H9 (cell line): ENCODE measurements at regions not wholly inside any gene's neighbourhood (a gene's known extent, or its start where the extent isn't known, plus 50 kb on each side); places are given as distances from the start of the nearest gene placed in this dataset.
A peak's percentile ranks its signal among the peaks of the same experiment; 100 is the strongest.

ENCODE experiments used
- DNase-seq: peaks from one replicate; pipeline ENCODE4 v3.0.0-alpha.2; 2017
- H2AFZ ChIP-seq: one replicate; pipeline ENCODE4 v1.6.1; 2013; ENCODE audit warnings: mild to moderate bottlenecking, low read length, control low read depth, moderate library complexity
- H2AK5ac ChIP-seq: 2 replicates; pipeline ENCODE4 v1.6.1; 2013; ENCODE audit warnings: low read length, control low read depth, mixed read lengths; ENCODE audit not compliant: insufficient read length
- H2BK120ac ChIP-seq: one replicate; pipeline ENCODE4 v1.6.1; 2013; ENCODE audit warnings: low read depth, mild to moderate bottlenecking, low read length, control low read depth, inconsistent platforms; ENCODE audit not compliant: poor library complexity, severe bottlenecking
- H2BK12ac ChIP-seq: 2 replicates; pipeline ENCODE4 v1.6.1; 2013; ENCODE audit warnings: low read length, control low read depth, mixed read lengths, low read depth; ENCODE audit not compliant: insufficient read length
- H2BK15ac ChIP-seq: 2 replicates; pipeline ENCODE4 v1.6.1; 2013; ENCODE audit warnings: low read depth, low read length, control low read depth
- H2BK20ac ChIP-seq: one replicate; pipeline ENCODE4 v1.6.1; 2013; ENCODE audit warnings: low read depth, mild to moderate bottlenecking, low read length, control low read depth, inconsistent platforms; ENCODE audit not compliant: poor library complexity, severe bottlenecking
- H2BK5ac ChIP-seq: 2 replicates; pipeline ENCODE4 v1.6.1; 2013; ENCODE audit warnings: low read length, control low read depth, mixed read lengths; ENCODE audit not compliant: insufficient read length
- H3K14ac ChIP-seq: 2 replicates; pipeline ENCODE4 v1.6.1; 2013; ENCODE audit warnings: low read length, control low read depth; ENCODE audit not compliant: insufficient read depth
- H3K18ac ChIP-seq: 2 replicates; pipeline ENCODE4 v1.6.1; 2013; ENCODE audit warnings: low read depth, mild to moderate bottlenecking, mixed read lengths, low read length, control low read depth; ENCODE audit not compliant: insufficient read length
- H3K23ac ChIP-seq: 2 replicates; pipeline ENCODE4 v1.6.1; 2013; ENCODE audit warnings: low read length, control low read depth, mixed read lengths, low read depth; ENCODE audit not compliant: insufficient read length
- H3K23me2 ChIP-seq: 2 replicates; pipeline ENCODE4 v1.6.1; 2013; ENCODE audit warnings: low read depth, mild to moderate bottlenecking, mixed read lengths, low read length, control low read depth; ENCODE audit not compliant: insufficient read length, poor library complexity, severe bottlenecking
- H3K27ac ChIP-seq: 2 replicates; pipeline ENCODE4 v1.5.1; 2013; ENCODE audit warnings: low read length, control low read depth, mixed read lengths, low read depth; ENCODE audit not compliant: insufficient read length
- H3K27me3 ChIP-seq: 2 replicates; pipeline ENCODE4 v1.6.1; 2013; ENCODE audit warnings: low read length, control low read depth, inconsistent platforms; ENCODE audit not compliant: insufficient read depth
- H3K4ac ChIP-seq: 2 replicates; pipeline ENCODE4 v1.6.1; 2013; ENCODE audit warnings: low read depth, mild to moderate bottlenecking, control low read depth, inconsistent platforms, low read length, moderate library complexity
- H3K4me1 ChIP-seq: 2 replicates; pipeline ENCODE4 v1.6.1; 2013; ENCODE audit warnings: low read length, control low read depth, inconsistent platforms; ENCODE audit not compliant: insufficient read depth
- H3K4me2 ChIP-seq: 2 replicates; pipeline ENCODE4 v1.6.1; 2013; ENCODE audit warnings: low read length, control low read depth, mixed read lengths; ENCODE audit not compliant: insufficient read length, insufficient read depth
- H3K56ac ChIP-seq: 2 replicates; pipeline ENCODE4 v1.6.1; 2013; ENCODE audit warnings: low read depth, mild to moderate bottlenecking, mixed read lengths, low read length, control low read depth; ENCODE audit not compliant: insufficient read length
- H3K79me1 ChIP-seq: 2 replicates; pipeline ENCODE4 v1.6.1; 2013; ENCODE audit warnings: low read depth, mild to moderate bottlenecking, moderate library complexity, low read length, control low read depth, inconsistent platforms; ENCODE audit not compliant: insufficient read depth, poor library complexity, severe bottlenecking
- H3K79me2 ChIP-seq: 2 replicates; pipeline ENCODE4 v1.6.1; 2013; ENCODE audit warnings: low read length, control low read depth, inconsistent platforms; ENCODE audit not compliant: insufficient read depth
- H3K9ac ChIP-seq: 2 replicates; pipeline ENCODE4 v1.6.1; 2013; ENCODE audit warnings: low read length, control low read depth, mixed read lengths; ENCODE audit not compliant: insufficient read length; ENCODE audit errors: extremely low read depth
- H3K9me3 ChIP-seq: one replicate; pipeline ENCODE4 v1.6.1; 2013; ENCODE audit warnings: low read depth, low read length, inconsistent platforms; ENCODE audit not compliant: control insufficient read depth
- H3T11ph ChIP-seq: one replicate; pipeline ENCODE4 v1.6.1; 2013; ENCODE audit warnings: mild to moderate bottlenecking, low read length, control low read depth, inconsistent platforms
- H4K20me1 ChIP-seq: one replicate; pipeline ENCODE4 v1.6.1; 2013; ENCODE audit not compliant: control insufficient read depth, insufficient read length, insufficient read depth
- H4K5ac ChIP-seq: 2 replicates; pipeline ENCODE4 v1.6.1; 2013; ENCODE audit warnings: low read depth, mild to moderate bottlenecking, mixed read lengths, low read length, control low read depth; ENCODE audit not compliant: insufficient read length
- H4K8ac ChIP-seq: replicated peaks from 2 replicates; pipeline ENCODE4 v1.6.1; 2013; ENCODE audit warnings: low read length, control low read depth, mixed read lengths, low read depth; ENCODE audit not compliant: insufficient read length
- H4K91ac ChIP-seq: 2 replicates; pipeline ENCODE4 v1.6.1; 2013; ENCODE audit warnings: low read depth, mild to moderate bottlenecking, moderate library complexity, mixed read lengths, low read length, control low read depth; ENCODE audit not compliant: insufficient read length
- H3K27ac Mint-ChIP-seq, 3 experiments: 2 replicates in 2 of 3; 3 replicates in 1 of 3; pipeline ENCODE4 v1.8.0; 2020 to 2021; ENCODE audit warnings: mixed read lengths in 3 of 3, mild to moderate bottlenecking in 1 of 3, moderate library complexity in 1 of 3
- H3K27me3 Mint-ChIP-seq: 2 replicates; pipeline ENCODE4 v1.8.0; 2021; ENCODE audit warnings: low read depth, mild to moderate bottlenecking, moderate library complexity, mixed read lengths
- H3K36me3 Mint-ChIP-seq, 3 experiments: 2 replicates in 2 of 3; 3 replicates in 1 of 3; pipeline ENCODE4 v1.8.0; 2020 to 2021; ENCODE audit warnings: low read depth in 3 of 3, mixed read lengths in 3 of 3; ENCODE audit not compliant: insufficient read depth in 1 of 3
- H3K4me1 Mint-ChIP-seq, 2 experiments: 2 replicates each; pipeline ENCODE4 v1.8.0; 2020; ENCODE audit warnings: mixed read lengths in 2 of 2
- H3K4me3 Mint-ChIP-seq, 2 experiments: 2 replicates in 1 of 2; 3 replicates in 1 of 2; pipeline ENCODE4 v1.8.0; 2020 to 2021; ENCODE audit warnings: mild to moderate bottlenecking in 2 of 2, mixed read lengths in 2 of 2, moderate library complexity in 1 of 2
- H3K9me3 Mint-ChIP-seq, 2 experiments: 2 replicates in 1 of 2; 3 replicates in 1 of 2; pipeline ENCODE4 v1.8.0; 2020; ENCODE audit warnings: mild to moderate bottlenecking in 2 of 2, mixed read lengths in 2 of 2, moderate library complexity in 1 of 2
- CTCF ChIP-seq: fragments of 200-600 bp; sonication (generic); conservative IDR thresholded peaks from 3 replicates; pipeline ENCODE4 v1.8.0; 2021; ENCODE audit warnings: antibody characterized with exemption, mild to moderate bottlenecking
- WGBS: extraction: QIAGEN DNeasy Blood & Tissue Kit; methylation state at CpG from one replicate; pipeline ENCODE4 v1.1.7; 2013; ENCODE audit warnings: missing lambda C conversion rate, low lambda C conversion rate, mixed read lengths; ENCODE audit not compliant: insufficient read length; ENCODE audit errors: extremely low coverage; 5-methylcytosine and 5-hydroxymethylcytosine counted together

- peak overlapping the region in 1 of 3 experiments; percentile 40; a peak in 2 of 7 replicates for H3K27ac Mint-ChIP-seq
- peaks cover 0 to 1% of the 10 kb centered on the region in 2 experiments; a peak in 3 of 5 replicates for H3K9me3 Mint-ChIP-seq
- H3K79me1 ChIP-seq = no peaks in the 10 kb centered on the region
- no peak overlapping the region for H2AFZ ChIP-seq
- no peak overlapping the region for H3K9ac ChIP-seq
- no peaks in the 10 kb centered on the region for H3K4me1 Mint-ChIP-seq
- no peak overlapping the region for H3K4ac ChIP-seq
- no peak overlapping the region for H3K14ac ChIP-seq
- no peaks in the 10 kb centered on the region for H3K79me2 ChIP-seq
- H2BK5ac ChIP-seq = no peak overlapping the region
- no CpG with 5 or more reads among the region's 5 CpGs for WGBS
- no peak overlapping the region for H3K23ac ChIP-seq
- no peaks in the 10 kb centered on the region for H3K27me3 ChIP-seq
- H3T11ph ChIP-seq = no peak overlapping the region
- H3K18ac ChIP-seq = no peak overlapping the region
- H3K56ac ChIP-seq = no peak overlapping the region
- no peak overlapping the region for H2BK120ac ChIP-seq
- no peaks in the 10 kb centered on the region for H3K23me2 ChIP-seq
- no peak overlapping the region for H2AK5ac ChIP-seq
- H4K91ac ChIP-seq = no peak overlapping the region
- no peak overlapping the region for H3K27ac ChIP-seq
- H3K36me3 Mint-ChIP-seq = peaks cover 0 to under 1% (median 0%) of the 10 kb centered on the region in 3 experiments; a peak in 2 of 7 replicates
- H3K4me1 ChIP-seq = no peaks in the 10 kb centered on the region
- H3K4me3 Mint-ChIP-seq = no peak overlapping the region
- no peak for TF ChIP-seq CTCF
- no peak overlapping the region for H2BK12ac ChIP-seq
- no peak overlapping the region for H2BK20ac ChIP-seq
- no peak for DNase-seq
- H4K20me1 ChIP-seq = no peaks in the 10 kb centered on the region
- no peak overlapping the region for H3K4me2 ChIP-seq
- no peak overlapping the region for H4K5ac ChIP-seq
- no peaks in the 10 kb centered on the region for H3K9me3 ChIP-seq
- H4K8ac ChIP-seq = no peak overlapping the region
- no peak overlapping the region for H2BK15ac ChIP-seq
- no peaks in the 10 kb centered on the region for H3K27me3 Mint-ChIP-seq
Observed at GRCh38 chr3:178370387-178370786, 165.8 kb upstream of the KCNMB2 start.
